HG03354 (cell line): ENCODE measurements at regions not wholly inside any gene's neighbourhood (a gene's known extent, or its start where the extent isn't known, plus 50 kb on each side); places are given as distances from the start of the nearest gene placed in this dataset.

Experiments used
- ATAC-seq: cut with Tn5 transposase; IDR thresholded peaks from one replicate; pipeline ENCODE4 v1.9.1; 2021; ENCODE audit warnings: mild to moderate bottlenecking; ENCODE audit not compliant: unreplicated experiment, poor library complexity, severe bottlenecking

GRCh38 chr22:22155607-22156006 lies 89.0 kb upstream of the VPREB1 start:
- no peak for ATAC-seq

DNA sequence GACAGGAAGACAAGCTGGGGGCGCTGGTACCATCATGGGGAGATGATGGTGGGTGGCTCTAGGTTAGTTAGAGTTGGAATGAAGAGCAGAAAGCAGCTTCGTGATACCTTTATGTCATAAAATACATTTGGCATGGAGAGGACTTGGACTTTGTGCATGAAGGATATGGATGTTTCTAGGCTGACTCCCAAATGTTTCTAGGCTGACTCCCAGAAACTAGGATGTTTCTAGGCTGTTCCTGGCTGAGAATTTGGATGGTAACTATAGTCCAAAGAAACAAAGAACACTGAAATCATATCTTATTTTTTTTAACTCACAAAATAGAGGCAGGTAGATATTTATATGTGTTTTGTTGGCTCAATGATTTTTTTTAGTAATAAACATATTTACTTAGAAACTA lies 89.4 kb upstream of the VPREB1 start:
- no peak for ATAC-seq

GRCh38 chr22:22154040-22154439 lies 90.5 kb upstream of the VPREB1 start:
- no peak for ATAC-seq

- ATAC-seq = no peak
These were observed 93.3 kb upstream of the VPREB1 start for GRCh38 chr22:22151308-22151707.

- no peak for ATAC-seq
These were observed 94.1 kb upstream of the VPREB1 start for GRCh38 chr22:22150457-22150856.

GRCh38 chr22:22148905-22149304 lies 95.7 kb upstream of the VPREB1 start:
- no peak for ATAC-seq

- no peak for ATAC-seq
These were observed 99.7 kb upstream of the VPREB1 start for GRCh38 chr22:22144858-22145257.

- ATAC-seq = no peak
These were observed 101.1 kb upstream of the VPREB1 start for GRCh38 chr22:22143448-22143847.

DNA sequence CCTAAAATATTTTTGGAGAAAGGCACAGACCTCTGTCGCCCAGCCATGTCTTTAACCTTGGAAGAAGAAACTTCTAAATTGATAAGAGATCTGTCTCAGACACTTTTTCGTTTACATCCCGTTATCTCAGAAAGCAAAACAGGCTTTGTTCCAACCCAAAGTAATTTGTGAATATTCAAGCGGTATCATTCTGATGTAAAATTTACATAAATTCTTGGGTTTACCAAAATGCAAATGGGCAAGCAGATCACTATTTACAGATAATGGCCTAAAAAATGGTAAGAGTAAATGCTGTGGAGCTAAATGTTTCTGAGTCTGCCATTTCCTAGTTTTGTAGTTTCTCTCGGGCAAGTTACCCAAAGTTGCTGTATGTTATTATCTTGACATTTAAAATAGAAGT lies 101.9 kb upstream of the VPREB1 start:
- ATAC-seq = no peak

DNA sequence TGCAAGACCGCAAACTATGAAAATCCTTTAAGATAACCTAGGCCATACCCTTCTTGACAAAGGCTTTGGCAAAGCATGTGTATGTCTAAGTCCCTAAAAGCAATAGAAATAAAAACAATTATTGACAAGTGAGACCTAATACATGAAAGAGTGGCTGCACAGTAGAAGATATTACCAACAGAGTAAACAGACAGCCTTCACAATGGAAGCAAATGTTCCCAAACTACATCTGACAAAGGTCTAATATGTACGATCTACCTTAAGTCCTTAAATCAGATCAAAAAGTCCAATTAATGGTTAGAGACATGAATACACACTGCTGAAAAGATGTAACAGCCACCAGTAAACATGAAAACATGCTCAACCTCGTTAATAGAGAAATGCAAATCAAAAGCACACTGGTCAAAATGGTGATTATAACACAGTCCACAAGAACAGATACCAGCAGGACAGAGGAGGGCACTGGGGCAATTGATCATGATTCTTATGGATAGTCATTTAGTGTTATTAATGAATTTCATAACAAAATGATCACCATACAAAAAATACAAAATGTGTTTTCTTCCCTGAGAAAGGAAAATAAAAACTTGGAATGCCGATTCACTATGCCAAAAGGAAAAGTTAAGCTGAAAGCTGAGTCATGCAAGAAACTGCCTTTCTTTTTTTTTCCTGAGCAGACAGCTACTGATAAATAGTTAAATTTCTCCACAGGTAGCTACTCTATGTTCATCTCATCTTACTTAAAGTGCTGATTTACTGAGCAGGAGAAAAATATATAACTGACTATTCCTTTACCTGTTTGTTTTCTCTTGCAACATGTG lies 102.6 kb upstream of the VPREB1 start:
- ATAC-seq = no peak

GRCh38 chr22:22141031-22141430 lies 103.6 kb upstream of the VPREB1 start:
- ATAC-seq = no peak

- no peak for ATAC-seq
These were observed 105.2 kb upstream of the VPREB1 start for GRCh38 chr22:22139364-22139763.

- no peak for ATAC-seq
These were observed 105.7 kb upstream of the VPREB1 start for GRCh38 chr22:22138915-22139314.

GRCh38 chr22:22137891-22138290 lies 106.7 kb upstream of the VPREB1 start:
- ATAC-seq = no peak

- no peak for ATAC-seq
These were observed 110.7 kb upstream of the VPREB1 start for GRCh38 chr22:22133910-22134309.

- ATAC-seq = no peak
These were observed 113.5 kb upstream of the VPREB1 start for GRCh38 chr22:22130953-22131608.

DNA sequence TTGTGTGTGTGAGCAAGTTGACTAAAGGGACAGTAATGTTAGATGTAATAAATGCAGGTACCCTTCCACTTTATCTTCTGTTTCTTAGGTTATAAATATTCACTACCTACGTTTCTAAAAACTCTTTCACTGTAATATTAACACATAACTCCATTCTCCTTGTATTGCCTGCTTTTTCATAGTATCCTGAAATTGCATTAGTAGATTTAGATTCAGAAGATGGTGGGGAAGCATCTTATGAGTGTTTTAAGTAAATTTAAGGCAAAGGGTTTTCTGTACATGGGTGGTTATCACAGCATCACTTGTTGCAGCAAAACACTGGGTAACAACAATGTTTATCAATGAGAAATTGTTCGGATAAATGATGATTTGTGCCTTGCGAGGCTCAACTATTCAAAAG lies 115.2 kb upstream of the VPREB1 start:
- ATAC-seq = no peak

GRCh38 chr22:22128440-22128839 lies 116.1 kb upstream of the VPREB1 start:
- no peak for ATAC-seq

- no peak for ATAC-seq
These were observed 117.5 kb upstream of the VPREB1 start for GRCh38 chr22:22127100-22127499.

DNA sequence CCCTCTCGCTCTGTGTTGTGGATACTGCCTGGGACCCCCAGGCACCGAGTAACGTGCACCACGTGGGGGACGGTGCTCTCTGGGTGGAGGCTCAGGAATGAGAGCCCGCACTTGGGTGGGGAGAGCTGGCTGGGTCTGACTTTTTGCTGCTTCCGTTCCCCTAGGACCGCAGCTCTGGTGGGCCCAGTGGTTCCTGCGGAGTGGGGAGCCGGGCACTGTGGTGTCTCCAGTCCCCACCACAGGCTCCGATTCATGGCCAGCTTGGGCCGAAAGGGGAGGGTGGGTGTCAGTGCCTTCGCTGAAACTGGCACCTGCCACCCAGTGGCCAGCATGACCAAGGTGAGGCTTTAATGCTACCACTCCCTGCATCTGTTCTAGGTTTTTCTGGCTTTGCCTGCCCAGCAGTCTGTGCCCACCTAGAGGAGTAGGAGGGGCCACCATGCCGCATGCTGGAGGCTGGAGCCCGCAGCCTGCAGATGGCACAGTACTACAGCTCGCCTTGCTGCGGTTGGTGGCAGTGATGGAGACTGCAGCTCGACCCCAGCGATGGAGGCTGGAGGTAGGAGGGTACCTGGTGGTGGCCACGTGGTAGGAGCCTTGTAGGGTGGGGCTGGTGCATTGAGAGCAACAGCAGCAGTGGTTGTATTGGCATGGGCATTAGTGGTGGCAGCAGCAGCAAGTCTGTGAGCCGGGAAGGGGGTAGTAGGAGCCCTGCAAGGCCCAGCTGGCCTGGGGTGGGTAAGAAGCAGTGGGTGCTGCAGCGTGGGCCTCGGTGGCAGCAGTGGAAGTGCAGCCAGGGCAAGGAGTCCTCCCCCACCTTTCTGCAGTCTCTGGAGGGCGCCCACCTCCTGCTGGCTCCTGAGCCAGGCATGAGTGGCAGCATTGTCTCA lies 118.8 kb upstream of the VPREB1 start:
- no peak for ATAC-seq
